ENCODE measurements at regions not wholly inside any gene's neighbourhood (a gene's known extent, or its start where the extent isn't known, plus 50 kb on each side); places are given as distances from the start of the nearest gene placed in this dataset.

GRCh38 chr21:28489821-28490350 lies 502.8 kb downstream of the LTN1 start:
- TF ChIP-seq ZBTB7A (IDR thresholded peaks at IDR 0.05; ENCODE audit: low read depth) (no peak), TCF12 (IDR thresholded peaks at IDR 0.05; ENCODE audit: low read depth) (no peak), FOXM1 (IDR thresholded peaks at IDR 0.05; ENCODE audit: borderline replicate concordance, low read depth) (no peak), EP300 (IDR thresholded peaks at IDR 0.05; ENCODE audit: borderline replicate concordance) (no peak), NFIC (IDR thresholded peaks at IDR 0.05) (no peak), CEBPB (IDR thresholded peaks at IDR 0.05) (no peak), EGR1 (IDR thresholded peaks at IDR 0.05) (no peak), TEAD4 (IDR thresholded peaks at IDR 0.05) (no peak), TAF1 (IDR thresholded peaks at IDR 0.05; ENCODE audit: low read depth) (no peak), CREB1 (IDR thresholded peaks at IDR 0.05; ENCODE audit: low read depth) (no peak), MAX (IDR thresholded peaks at IDR 0.05) (no peak), REST (IDR thresholded peaks at IDR 0.05; ENCODE audit: low read depth) (no peak), USF1 (IDR thresholded peaks at IDR 0.05) (no peak), YY1 (IDR thresholded peaks at IDR 0.05; ENCODE audit: low read depth) (no peak), RAD21 (IDR thresholded peaks at IDR 0.05; ENCODE audit: low read depth) (no peak)

GRCh38 chr21:28489162-28489561 lies 503.5 kb downstream of the LTN1 start:
- TF ChIP-seq TAF1 (IDR thresholded peaks at IDR 0.05; ENCODE audit: low read depth), result no peak
- no peak for TF ChIP-seq YY1 (IDR thresholded peaks at IDR 0.05; ENCODE audit: low read depth)
- no peak for TF ChIP-seq EGR1 (IDR thresholded peaks at IDR 0.05)
- no peak for TF ChIP-seq NFIC (IDR thresholded peaks at IDR 0.05)
- no peak for TF ChIP-seq CREB1 (IDR thresholded peaks at IDR 0.05; ENCODE audit: low read depth)
- TF ChIP-seq REST (IDR thresholded peaks at IDR 0.05; ENCODE audit: low read depth), result no peak
- TF ChIP-seq ZBTB7A (IDR thresholded peaks at IDR 0.05; ENCODE audit: low read depth), result no peak
- no peak for TF ChIP-seq RAD21 (IDR thresholded peaks at IDR 0.05; ENCODE audit: low read depth)
- no peak for TF ChIP-seq EP300 (IDR thresholded peaks at IDR 0.05; ENCODE audit: borderline replicate concordance)

- no peak for TF ChIP-seq TAF1 (IDR thresholded peaks at IDR 0.05; ENCODE audit: low read depth)
- TF ChIP-seq EP300 (IDR thresholded peaks at IDR 0.05; ENCODE audit: borderline replicate concordance), result no peak
- no peak for TF ChIP-seq YY1 (IDR thresholded peaks at IDR 0.05; ENCODE audit: low read depth)
- no peak for TF ChIP-seq FOXM1 (IDR thresholded peaks at IDR 0.05; ENCODE audit: borderline replicate concordance, low read depth)
- no peak for TF ChIP-seq MAX (IDR thresholded peaks at IDR 0.05)
- TF ChIP-seq RAD21 (IDR thresholded peaks at IDR 0.05; ENCODE audit: low read depth), result no peak
- no peak for TF ChIP-seq USF1 (IDR thresholded peaks at IDR 0.05)
- no peak for TF ChIP-seq CREB1 (IDR thresholded peaks at IDR 0.05; ENCODE audit: low read depth)
- TF ChIP-seq TEAD4 (IDR thresholded peaks at IDR 0.05), result no peak
- TF ChIP-seq EGR1 (IDR thresholded peaks at IDR 0.05), result no peak
- TF ChIP-seq REST (IDR thresholded peaks at IDR 0.05; ENCODE audit: low read depth), result no peak
- TF ChIP-seq CEBPB (IDR thresholded peaks at IDR 0.05), result no peak
- TF ChIP-seq TCF12 (IDR thresholded peaks at IDR 0.05; ENCODE audit: low read depth), result no peak
These were observed 505.1 kb downstream of the LTN1 start for GRCh38 chr21:28487455-28488070.

- TF ChIP-seq FOXM1 (IDR thresholded peaks at IDR 0.05; ENCODE audit: borderline replicate concordance, low read depth) (no peak), RAD21 (IDR thresholded peaks at IDR 0.05; ENCODE audit: low read depth) (no peak), EP300 (IDR thresholded peaks at IDR 0.05; ENCODE audit: borderline replicate concordance) (no peak), YY1 (IDR thresholded peaks at IDR 0.05; ENCODE audit: low read depth) (no peak), TAF1 (IDR thresholded peaks at IDR 0.05; ENCODE audit: low read depth) (no peak), MAX (IDR thresholded peaks at IDR 0.05) (no peak), ZBTB7A (IDR thresholded peaks at IDR 0.05; ENCODE audit: low read depth) (no peak), CREB1 (IDR thresholded peaks at IDR 0.05; ENCODE audit: low read depth) (no peak), TEAD4 (IDR thresholded peaks at IDR 0.05) (no peak), CEBPB (IDR thresholded peaks at IDR 0.05) (no peak), USF1 (IDR thresholded peaks at IDR 0.05) (no peak), TCF12 (IDR thresholded peaks at IDR 0.05; ENCODE audit: low read depth) (no peak), EGR1 (IDR thresholded peaks at IDR 0.05) (no peak), REST (IDR thresholded peaks at IDR 0.05; ENCODE audit: low read depth) (no peak), NFIC (IDR thresholded peaks at IDR 0.05) (no peak)
These were observed 507.2 kb downstream of the LTN1 start for GRCh38 chr21:28485301-28486022.

All from Ishikawa (cell line).